CD4-positive, alpha-beta T cell (primary cell): ENCODE measurements at regions not wholly inside any gene's neighbourhood (a gene's known extent, or its start where the extent isn't known, plus 50 kb on each side); places are given as distances from the start of the nearest gene placed in this dataset.

Experiments used
- ATAC-seq: fragments of 200-7000 bp; cut with Tn5 transposase; one replicate; pipeline ENCODE4 v1.10.0; 2022; ENCODE audit warnings: mild to moderate bottlenecking; ENCODE audit not compliant: poor library complexity
- CTCF ChIA-PET: fragments of 350-600 bp; sonication (Branson Sonifier 250); formaldehyde crosslinking; loops from one replicate; lab custom pipeline; 2021; ENCODE audit warnings: antibody characterized with exemption, inconsistent platforms; lab: Charles Lee
- POLR2A ChIA-PET: fragments of 350-600 bp; sonication (Branson Sonifier 250); formaldehyde crosslinking; loops from one replicate; lab custom pipeline; 2021; ENCODE audit warnings: antibody characterized with exemption, inconsistent platforms; lab: Charles Lee
- DNase-seq, 14 experiments: peaks; one replicate each; pipeline ENCODE4 v3.0.0-alpha.2; 2013 to 2020; ENCODE audit warnings: mixed read lengths in 2 of 14
- H3K27ac ChIP-seq, 2 donors: one replicate each; pipeline versions ENCODE4 v1.5.1 to v1.7.0; 2013; ENCODE audit warnings: low read length in 2 of 2, low read depth in 1 of 2, mild to moderate bottlenecking in 1 of 2
- H3K27me3 ChIP-seq, 2 experiments: 1 replicate in 1 of 2; 2 replicates in 1 of 2; pipeline versions ENCODE4 v1.6.1 to v1.7.0; 2013; ENCODE audit warnings: low read length in 2 of 2, control low read depth in 1 of 2, mild to moderate bottlenecking in 1 of 2, moderate library complexity in 1 of 2; ENCODE audit not compliant: insufficient read depth in 2 of 2, control insufficient read depth in 1 of 2
- H3K36me3 ChIP-seq: one replicate; pipeline ENCODE4 v1.6.1; 2013; ENCODE audit warnings: low read length, control low read depth; ENCODE audit not compliant: insufficient read depth
- H3K4me1 ChIP-seq: one replicate; pipeline ENCODE4 v1.6.1; 2013; ENCODE audit warnings: low read length, control low read depth; ENCODE audit not compliant: insufficient read depth
- H3K4me3 ChIP-seq: one replicate; pipeline ENCODE4 v1.5.1; 2013; ENCODE audit warnings: mild to moderate bottlenecking, low read length, moderate library complexity
- H3K9me3 ChIP-seq, 2 experiments: 1 replicate in 1 of 2; 2 replicates in 1 of 2; pipeline versions ENCODE4 v1.6.1 to v1.7.0; 2013; ENCODE audit warnings: low read length in 2 of 2, mild to moderate bottlenecking in 2 of 2, control low read depth in 1 of 2, moderate library complexity in 1 of 2; ENCODE audit not compliant: control insufficient read depth in 1 of 2, insufficient read depth in 1 of 2
- H3K27ac Mint-ChIP-seq: one replicate; pipeline ENCODE4 v1.8.0; 2020; ENCODE audit warnings: mixed read lengths
- H3K27me3 Mint-ChIP-seq: one replicate; pipeline ENCODE4 v1.8.0; 2021; ENCODE audit warnings: mixed read lengths
- H3K36me3 Mint-ChIP-seq: one replicate; pipeline ENCODE4 v1.8.0; 2021; ENCODE audit warnings: low read depth, mixed read lengths
- H3K4me1 Mint-ChIP-seq: one replicate; pipeline ENCODE4 v1.8.0; 2021; ENCODE audit warnings: low read depth, mixed read lengths
- H3K4me3 Mint-ChIP-seq: one replicate; pipeline ENCODE4 v1.8.0; 2020; ENCODE audit warnings: mild to moderate bottlenecking, mixed read lengths
- H3K9me3 Mint-ChIP-seq: one replicate; pipeline ENCODE4 v1.8.0; 2020; ENCODE audit warnings: mixed read lengths
- intact Hi-C, 2 experiments: fragments of 100-400 bp; cut with DNase I in 1 of 2; cut with micrococcal nuclease in 1 of 2; formaldehyde crosslinking; loops; one replicate each; pipeline versions ENCODE4 v1.15.1 to v1.9.0; 2023 to 2025; cut with DNase I, micrococcal nuclease
- TF ChIP-seq, protein P1 (sequence below): fragments of 200-600 bp; IDR thresholded peaks from one replicate; pipeline ENCODE4 v1.8.0; 2022; ENCODE audit warnings: antibody characterized with exemption, mild to moderate bottlenecking

GRCh38 chr13:21871919-21872318, 201.0 kb downstream of the FGF9 start:
- H3K27ac Mint-ChIP-seq = no peak overlapping the region
- DNase-seq (no peak), ATAC-seq (no peak)
- Histone ChIP-seq H3K36me3 (no peaks in the 10 kb centered on the region), H3K4me1 (no peaks in the 10 kb centered on the region), H3K4me3 (no peak overlapping the region), H3K9me3 (no peaks in the 10 kb centered on the region), H3K27ac (no peak overlapping the region), H3K27me3 (no peaks in the 10 kb centered on the region)
- H3K27me3 Mint-ChIP-seq = peaks cover 18% of the 10 kb centered on the region
- TF ChIP-seq, protein P1, sequence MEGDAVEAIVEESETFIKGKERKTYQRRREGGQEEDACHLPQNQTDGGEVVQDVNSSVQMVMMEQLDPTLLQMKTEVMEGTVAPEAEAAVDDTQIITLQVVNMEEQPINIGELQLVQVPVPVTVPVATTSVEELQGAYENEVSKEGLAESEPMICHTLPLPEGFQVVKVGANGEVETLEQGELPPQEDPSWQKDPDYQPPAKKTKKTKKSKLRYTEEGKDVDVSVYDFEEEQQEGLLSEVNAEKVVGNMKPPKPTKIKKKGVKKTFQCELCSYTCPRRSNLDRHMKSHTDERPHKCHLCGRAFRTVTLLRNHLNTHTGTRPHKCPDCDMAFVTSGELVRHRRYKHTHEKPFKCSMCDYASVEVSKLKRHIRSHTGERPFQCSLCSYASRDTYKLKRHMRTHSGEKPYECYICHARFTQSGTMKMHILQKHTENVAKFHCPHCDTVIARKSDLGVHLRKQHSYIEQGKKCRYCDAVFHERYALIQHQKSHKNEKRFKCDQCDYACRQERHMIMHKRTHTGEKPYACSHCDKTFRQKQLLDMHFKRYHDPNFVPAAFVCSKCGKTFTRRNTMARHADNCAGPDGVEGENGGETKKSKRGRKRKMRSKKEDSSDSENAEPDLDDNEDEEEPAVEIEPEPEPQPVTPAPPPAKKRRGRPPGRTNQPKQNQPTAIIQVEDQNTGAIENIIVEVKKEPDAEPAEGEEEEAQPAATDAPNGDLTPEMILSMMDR = no peak
- ChIA-PET CTCF (no interaction called here), POLR2A (no interaction called here)
- H3K4me3 Mint-ChIP-seq = no peak overlapping the region
- no peaks in the 10 kb centered on the region for H3K36me3 Mint-ChIP-seq
- intact Hi-C loops = no loop called here
- no peaks in the 10 kb centered on the region for H3K9me3 Mint-ChIP-seq
- H3K4me1 Mint-ChIP-seq = no peaks in the 10 kb centered on the region

DNA sequence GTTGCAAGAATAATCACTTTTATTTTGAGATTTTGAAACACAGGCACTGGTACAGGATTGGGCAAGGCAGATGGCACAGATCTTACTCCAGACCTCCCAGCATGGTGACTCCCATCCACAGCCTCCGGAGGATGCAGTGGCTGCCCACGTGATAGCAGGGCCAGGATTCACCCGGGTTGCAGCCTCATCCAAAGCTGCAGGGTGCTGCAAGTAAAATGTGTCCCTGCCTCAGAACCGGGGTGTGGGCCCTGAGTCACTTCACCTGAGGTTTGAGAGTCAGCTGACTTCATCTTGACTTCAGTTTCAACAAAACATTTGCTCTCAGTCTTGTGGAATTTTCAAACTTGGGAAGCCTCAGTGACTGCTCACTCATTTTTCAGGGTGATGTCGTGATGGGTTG, 201.9 kb downstream of the FGF9 start:
- intact Hi-C loops = no loop called here
- H3K4me1 ChIP-seq = no peaks in the 10 kb centered on the region

GRCh38 chr13:21875116-21875515, 204.2 kb downstream of the FGF9 start:
- Mint-ChIP-seq H3K9me3 (no peaks in the 10 kb centered on the region), H3K27me3 (peaks cover 9% of the 10 kb centered on the region), H3K27ac (no peak overlapping the region), H3K4me3 (no peak overlapping the region), H3K4me1 (no peaks in the 10 kb centered on the region), H3K36me3 (no peaks in the 10 kb centered on the region)
- H3K27ac ChIP-seq = no peak overlapping the region
- no peak for DNase-seq
- no peaks in the 10 kb centered on the region for H3K36me3 ChIP-seq
- H3K4me1 ChIP-seq = no peaks in the 10 kb centered on the region
- no peak overlapping the region for H3K4me3 ChIP-seq
- TF ChIP-seq, protein P1 = no peak
- ChIA-PET CTCF (no interaction called here), POLR2A (no interaction called here)
- intact Hi-C loops = no loop called here
- ATAC-seq = no peak
- H3K9me3 ChIP-seq = no peaks in the 10 kb centered on the region
- H3K27me3 ChIP-seq = no peaks in the 10 kb centered on the region

More for the DNA sequence above, 201.9 kb downstream of the FGF9 start:
- H3K27ac ChIP-seq = no peak overlapping the region
- no peaks in the 10 kb centered on the region for H3K9me3 ChIP-seq
- H3K4me3 ChIP-seq = no peak overlapping the region
- Mint-ChIP-seq H3K4me3 (no peak overlapping the region), H3K27ac (no peak overlapping the region), H3K36me3 (no peaks in the 10 kb centered on the region), H3K9me3 (no peaks in the 10 kb centered on the region), H3K4me1 (no peaks in the 10 kb centered on the region), H3K27me3 (peaks cover 16% of the 10 kb centered on the region)
- ChIA-PET POLR2A (no interaction called here), CTCF (no interaction called here)
- no peak for ATAC-seq
- TF ChIP-seq, protein P1 = no peak
- DNase-seq = no peak
- no peaks in the 10 kb centered on the region for H3K27me3 ChIP-seq
- H3K36me3 ChIP-seq = no peaks in the 10 kb centered on the region
